Mesothelial cell of epicardium (in vitro differentiated cells): ENCODE measurements at regions not wholly inside any gene's neighbourhood (a gene's known extent, or its start where the extent isn't known, plus 50 kb on each side); places are given as distances from the start of the nearest gene placed in this dataset.

Experiments used
- DNase-seq, 2 experiments: peaks; one replicate each; pipeline ENCODE4 v3.0.0; 2021; ENCODE audit warnings: low spot score in 2 of 2; ENCODE audit not compliant: unreplicated experiment in 2 of 2
- H3K27ac Mint-ChIP-seq: 2 replicates; pipeline ENCODE4 v1.8.0; 2021; ENCODE audit warnings: mixed read lengths
- H3K27me3 Mint-ChIP-seq: 2 replicates; pipeline ENCODE4 v1.8.0; 2021; ENCODE audit warnings: low read depth, mixed read lengths
- H3K36me3 Mint-ChIP-seq: 2 replicates; pipeline ENCODE4 v1.8.0; 2021; ENCODE audit warnings: mixed read lengths
- H3K4me1 Mint-ChIP-seq: 2 replicates; pipeline ENCODE4 v1.8.0; 2021; ENCODE audit warnings: mixed read lengths
- H3K4me3 Mint-ChIP-seq: 2 replicates; pipeline ENCODE4 v1.8.0; 2021; ENCODE audit warnings: mild to moderate bottlenecking, moderate library complexity, mixed read lengths
- H3K9me3 Mint-ChIP-seq: 2 replicates; pipeline ENCODE4 v1.8.0; 2021; ENCODE audit warnings: mixed read lengths
- CTCF ChIP-seq: fragments of 200-600 bp; sonication (generic); IDR thresholded peaks from one replicate; pipeline ENCODE4 v1.5.0; 2021; ENCODE audit warnings: antibody characterized with exemption; ENCODE audit not compliant: unreplicated experiment

- no peaks in the 10 kb centered on the region for H3K9me3 Mint-ChIP-seq
- H3K27me3 Mint-ChIP-seq: peaks cover 2% of the 10 kb centered on the region
- peaks cover 2% of the 10 kb centered on the region for H3K4me1 Mint-ChIP-seq
- H3K27ac Mint-ChIP-seq: peak overlapping the region; percentile 11
- no peaks in the 10 kb centered on the region for H3K36me3 Mint-ChIP-seq
- no peak for DNase-seq
- TF ChIP-seq CTCF: no peak
- H3K4me3 Mint-ChIP-seq: no peak overlapping the region
Observed at GRCh38 chr15:100722551-100723314, 120.3 kb downstream of the ASB7 start.

- no peaks in the 10 kb centered on the region for H3K9me3 Mint-ChIP-seq
- peak overlapping the region; percentile 11 for H3K27ac Mint-ChIP-seq
- TF ChIP-seq CTCF: no peak
- H3K36me3 Mint-ChIP-seq: no peaks in the 10 kb centered on the region
- peak in 1 of 2 experiments; percentile 14 for DNase-seq
- H3K4me1 Mint-ChIP-seq: peaks cover 2% of the 10 kb centered on the region
- no peak overlapping the region for H3K4me3 Mint-ChIP-seq
- H3K27me3 Mint-ChIP-seq: peaks cover 2% of the 10 kb centered on the region
Observed at GRCh38 chr15:100723315-100723801, 121.0 kb downstream of the ASB7 start.

GRCh38 chr15:100725121-100726069, 123.0 kb downstream of the ASB7 start:
- peaks cover 2% of the 10 kb centered on the region for H3K27me3 Mint-ChIP-seq
- TF ChIP-seq CTCF: no peak
- no peaks in the 10 kb centered on the region for H3K36me3 Mint-ChIP-seq
- DNase-seq: peak in 1 of 2 experiments; percentile 29
- H3K27ac Mint-ChIP-seq: no peak overlapping the region
- H3K9me3 Mint-ChIP-seq: no peaks in the 10 kb centered on the region
- H3K4me3 Mint-ChIP-seq: no peak overlapping the region
- H3K4me1 Mint-ChIP-seq: peaks cover 2% of the 10 kb centered on the region

- Mint-ChIP-seq H3K27me3 (no peaks in the 10 kb centered on the region), H3K4me3 (no peak overlapping the region), H3K36me3 (no peaks in the 10 kb centered on the region), H3K27ac (no peak overlapping the region), H3K4me1 (peaks cover 2% of the 10 kb centered on the region), H3K9me3 (no peaks in the 10 kb centered on the region)
- peak in 1 of 2 experiments; percentile 29 for DNase-seq
- no peak for TF ChIP-seq CTCF
Observed at GRCh38 chr15:100726070-100726420, 123.7 kb downstream of the ASB7 start.

- Mint-ChIP-seq H3K4me1 (peaks cover 2% of the 10 kb centered on the region), H3K36me3 (no peaks in the 10 kb centered on the region)
- peak in 1 of 2 experiments; percentile 21 for DNase-seq
Observed at GRCh38 chr15:100726421-100727190, 124.2 kb downstream of the ASB7 start.

More at GRCh38 chr15:100726421-100727190, 124.2 kb downstream of the ASB7 start:
- TF ChIP-seq CTCF: no peak
- no peaks in the 10 kb centered on the region for H3K9me3 Mint-ChIP-seq
- no peak overlapping the region for H3K27ac Mint-ChIP-seq
- H3K27me3 Mint-ChIP-seq: no peaks in the 10 kb centered on the region
- H3K4me3 Mint-ChIP-seq: no peak overlapping the region
